GM12878 (cell line): ENCODE measurements at regions not wholly inside any gene's neighbourhood (a gene's known extent, or its start where the extent isn't known, plus 50 kb on each side); places are given as distances from the start of the nearest gene placed in this dataset.

Source experiments
- ATAC-seq: fragments of 200-7000 bp; cut with Tn5 transposase; 3 replicates; pipeline ENCODE4 v1.9.1; 2020; ENCODE audit warnings: mild to moderate bottlenecking, moderate library complexity
- BruUV-seq: library from RNA; stranded (reverse); fragments of 400-500 nt; replicated peaks from 2 replicates; lab custom pipeline; 2021; lab: Mats Ljungman, UMichigan
- CTCF ChIA-PET: fragments of 300-600 bp; sonication (Branson Sonifier 250); formaldehyde crosslinking; extraction: SDS; loops from one replicate; lab custom pipeline; 2021; ENCODE audit warnings: inconsistent platforms; lab: Yijun Ruan, JAX
- POLR2A ChIA-PET: fragments of 350-600 bp; formaldehyde crosslinking; extraction: SDS; loops from one replicate; lab custom pipeline; 2021; ENCODE audit warnings: inconsistent platforms; lab: Charles Lee
- RAD21 ChIA-PET: fragments of 300-600 bp; sonication (Branson Sonifier 250); formaldehyde crosslinking; loops from one replicate; lab custom pipeline; 2023; ENCODE audit warnings: antibody characterized with exemption; ENCODE audit not compliant: unreplicated experiment; lab: Charles Lee
- SMC1A ChIA-PET: fragments of 300-600 bp; sonication (Branson Sonifier 250); formaldehyde crosslinking; loops from one replicate; lab custom pipeline; 2023; ENCODE audit not compliant: unreplicated experiment, uncharacterized antibody; lab: Charles Lee
- DNase-seq: peaks from one replicate; pipeline ENCODE4 v3.0.0-alpha.2; 2011; ENCODE audit warnings: low read depth, low spot score
- FAIRE-seq: peaks from 3 replicates; lab custom pipeline; 2011; peaks lifted over from hg19 to GRCh38; lab: Jason Lieb, UNC
- H2AFZ ChIP-seq: 2 replicates; pipeline ENCODE4 v1.6.0; 2011; ENCODE audit warnings: low read depth, low read length, control low read depth; ENCODE audit not compliant: control insufficient read depth
- H3K27ac ChIP-seq: 2 replicates; pipeline ENCODE4 v1.5.1; 2011; ENCODE audit warnings: control low read depth; ENCODE audit not compliant: control insufficient read depth, insufficient read depth
- H3K27me3 ChIP-seq, 2 experiments: replicated peaks in 1 of 2; 2 replicates each; pipeline versions ENCODE4 v1.6.0 to v1.6.1; 2011; ENCODE audit warnings: low read length in 1 of 2; ENCODE audit not compliant: control insufficient read depth in 2 of 2, insufficient read depth in 2 of 2
- H3K36me3 ChIP-seq, 2 experiments: 2 replicates each; pipeline ENCODE4 v1.5.1; 2011; ENCODE audit warnings: low read length in 1 of 2; ENCODE audit not compliant: control insufficient read depth in 2 of 2, insufficient read depth in 2 of 2
- H3K4me1 ChIP-seq: 2 replicates; pipeline ENCODE4 v1.6.1; 2011; ENCODE audit warnings: mild to moderate bottlenecking, low read length, moderate library complexity, mixed read lengths; ENCODE audit not compliant: control insufficient read depth, insufficient read depth
- H3K4me2 ChIP-seq: 2 replicates; pipeline ENCODE4 v1.6.0; 2011; ENCODE audit warnings: control low read depth; ENCODE audit not compliant: control insufficient read depth, insufficient read depth
- H3K4me3 ChIP-seq: fragments of 200-600 bp; sonication (generic); 2 replicates; pipeline ENCODE4 v1.5.1; 2016
- H3K79me2 ChIP-seq: 2 replicates; pipeline ENCODE4 v1.6.0; 2011; ENCODE audit warnings: low read length; ENCODE audit not compliant: control insufficient read depth, insufficient read depth
- H3K9ac ChIP-seq: 2 replicates; pipeline ENCODE4 v1.8.0; 2011; ENCODE audit warnings: low read length, control low read depth, mixed read lengths; ENCODE audit not compliant: control insufficient read depth, insufficient read depth
- H3K9me3 ChIP-seq: replicated peaks from 3 replicates; pipeline ENCODE4 v1.5.1; 2011; ENCODE audit warnings: mild to moderate bottlenecking, low read length; ENCODE audit not compliant: control insufficient read depth, insufficient read depth
- H4K20me1 ChIP-seq: 2 replicates; pipeline ENCODE4 v1.6.0; 2011; ENCODE audit not compliant: control insufficient read depth, insufficient read depth
- CBFB ChIP-seq: IDR thresholded peaks from 2 replicates; pipeline ENCODE4 v1.6.1; 2016; ENCODE audit warnings: antibody characterized with exemption, low read depth
- ESRRA ChIP-seq: IDR thresholded peaks from 2 replicates; pipeline ENCODE4 v1.6.1; 2012; ENCODE audit warnings: mild to moderate bottlenecking, low read length, improper control_type of control experiment
- ETV6 ChIP-seq, 2 experiments: fragments of 450-650 bp in 1 of 2; IDR thresholded peaks in 1 of 2; conservative IDR thresholded peaks in 1 of 2; 2 replicates each; pipeline ENCODE4 v1.6.1; 2014; ENCODE audit warnings: antibody characterized with exemption in 1 of 2, borderline replicate concordance in 1 of 2, low read depth in 1 of 2, mild to moderate bottlenecking in 1 of 2, moderate library complexity in 1 of 2
- MYC ChIP-seq: IDR thresholded peaks from 2 replicates; pipeline ENCODE4 v1.6.1; 2011; ENCODE audit warnings: mild to moderate bottlenecking, low read length, moderate library complexity, inconsistent platforms; ENCODE audit not compliant: insufficient read depth, insufficient replicate concordance, insufficient read length, severe bottlenecking
- PBX3 ChIP-seq: IDR thresholded peaks from 2 replicates; pipeline ENCODE4 v1.6.1; 2011; ENCODE audit warnings: mild to moderate bottlenecking, low read depth, low read length, moderate library complexity; ENCODE audit not compliant: insufficient replicate concordance
- RELB ChIP-seq: fragments of 450-650 bp; IDR thresholded peaks from 2 replicates; pipeline ENCODE4 v1.6.1; 2017; ENCODE audit warnings: low read depth, mild to moderate bottlenecking, moderate library complexity
- SMARCA5 ChIP-seq: fragments of 450-650 bp; IDR thresholded peaks from 2 replicates; pipeline ENCODE4 v1.6.1; 2017; ENCODE audit warnings: mild to moderate bottlenecking
- SP1 ChIP-seq: IDR thresholded peaks from one replicate; pipeline ENCODE4 v1.6.1; 2011; ENCODE audit warnings: low read depth, low read length
- SUZ12 ChIP-seq: fragments of 200-600 bp; sonication (generic); IDR thresholded peaks from one replicate; pipeline ENCODE4 v1.6.1; 2018; ENCODE audit warnings: antibody characterized with exemption, mild to moderate bottlenecking; ENCODE audit not compliant: unreplicated experiment
- WGBS: methylation state at CpG from one replicate; pipeline ENCODE4 v1.1.6; 2016; ENCODE audit warnings: low lambda C conversion rate; ENCODE audit not compliant: insufficient replicate concordance, insufficient coverage; ENCODE audit errors: missing lambda C conversion rate; 5-methylcytosine and 5-hydroxymethylcytosine counted together
- in situ Hi-C: fragments of 300-500 bp; cut with MboI; formaldehyde crosslinking; loops from 9 replicates; pipeline ENCODE4 v1.14.3; 2018; ENCODE audit warnings: mixed read lengths
- intact Hi-C: fragments of 100-400 bp; cut with micrococcal nuclease; formaldehyde crosslinking; loops from one replicate; pipeline ENCODE4 v1.14.2; 2022; ENCODE audit not compliant: unreplicated experiment

- TF ChIP-seq RELB (no peak), CBFB (no peak), SP1 (no peak), SMARCA5 (no peak), ESRRA (no peak), PBX3 (no peak)
Measured at GRCh38 chr12:89247541-89247942, 104.8 kb downstream of the DUSP6 start (continued).

- Histone ChIP-seq H3K9me3 (no peaks in the 10 kb centered on the region), H3K36me3 (no peaks in the 10 kb centered on the region), H3K79me2 (no peaks in the 10 kb centered on the region), H2AFZ (no peak overlapping the region), H3K9ac (no peak overlapping the region), H3K4me1 (peaks cover 2% of the 10 kb centered on the region; the same call in 1 of the 2 replicates), H3K4me3 (no peak overlapping the region), H4K20me1 (no peaks in the 10 kb centered on the region), H3K4me2 (no peak overlapping the region), H3K27me3 (no peaks in the 10 kb centered on the region), H3K27ac (no peak overlapping the region)
- POLR2A ChIA-PET = no interaction called here
- FAIRE-seq = no peak
- 24% methylated on average over 5 of the region's 5 CpGs for WGBS
- RAD21 ChIA-PET = no interaction called here
- intact Hi-C loops = no loop called here
- no TSS peak for BruUV-seq
- ATAC-seq = no peak; the same call in 1 of the 3 replicates
- CTCF ChIA-PET = interaction anchor here (0.6 to 1.9 kb wide), 3 partner anchors 32 to 217 kb away, joined by 3 to 5 read pairs (median 4); no protein-coding TSS in a partner anchor
- no peak for TF ChIP-seq SUZ12
- no peak for TF ChIP-seq ETV6 (conservative IDR thresholded peaks at IDR 0.05 in 1 of 2, IDR thresholded peaks at IDR 0.05 in 1 of 2; ENCODE audit: borderline replicate concordance in 1 of 2, low read depth in 1 of 2)
- no peak for TF ChIP-seq MYC
- DNase-seq = no peak
- SMC1A ChIA-PET = interaction anchor here (1.0 to 1.4 kb wide), 3 partner anchors 16 to 224 kb away, joined by 3 read pairs; no protein-coding TSS in a partner anchor
- in situ Hi-C loops = no loop called here
Measured at GRCh38 chr12:89245090-89245489, 107.2 kb downstream of the DUSP6 start.
